H1 (cell line): ENCODE measurements at regions not wholly inside any gene's neighbourhood (a gene's known extent, or its start where the extent isn't known, plus 50 kb on each side); places are given as distances from the start of the nearest gene placed in this dataset.

ENCODE experiments used
- CTCF ChIA-PET: fragments of 300-600 bp; sonication (Branson Sonifier 250); formaldehyde crosslinking; loops from one replicate; lab custom pipeline; 2021; ENCODE audit not compliant: partially characterized antibody; lab: Charles Lee
- POLR2A ChIA-PET: fragments of 300-600 bp; sonication (Branson Sonifier 250); formaldehyde crosslinking; loops from one replicate; lab custom pipeline; 2021; ENCODE audit warnings: inconsistent platforms; ENCODE audit not compliant: partially characterized antibody; lab: Charles Lee
- DNase-seq, 2 experiments: peaks; one replicate each; pipeline versions ENCODE4 v3.0.0 to v3.0.0-alpha.2; 2010 to 2022; ENCODE audit warnings: low spot score in 2 of 2, low read depth in 1 of 2, mixed read lengths in 1 of 2
- FAIRE-seq: peaks from 2 replicates; lab custom pipeline; 2011; peaks lifted over from hg19 to GRCh38; lab: Jason Lieb, UNC
- H2AFZ ChIP-seq: 2 replicates; pipeline ENCODE4 v1.8.1; 2012; ENCODE audit warnings: low read length, inconsistent platforms
- H2AK5ac ChIP-seq: 2 replicates; pipeline ENCODE4 v1.6.1; 2013; ENCODE audit warnings: low read depth, low read length
- H2BK120ac ChIP-seq: replicated peaks from 2 replicates; pipeline ENCODE3; 2013; ENCODE audit warnings: low read depth, low read length, inconsistent platforms
- H2BK12ac ChIP-seq: 2 replicates; pipeline ENCODE4 v1.6.1; 2013; ENCODE audit warnings: low read depth, low read length
- H2BK15ac ChIP-seq: 2 replicates; pipeline ENCODE4 v1.6.1; 2013; ENCODE audit warnings: low read length
- H2BK20ac ChIP-seq: 2 replicates; pipeline ENCODE4 v1.6.1; 2013; ENCODE audit warnings: low read length
- H2BK5ac ChIP-seq: 2 replicates; pipeline ENCODE4 v1.6.1; 2013; ENCODE audit warnings: low read depth, low read length
- H3K14ac ChIP-seq: 2 replicates; pipeline ENCODE4 v1.6.1; 2013; ENCODE audit warnings: inconsistent platforms; ENCODE audit not compliant: insufficient read length
- H3K18ac ChIP-seq: 2 replicates; pipeline ENCODE4 v1.6.1; 2013; ENCODE audit warnings: low read length; ENCODE audit errors: extremely low read depth
- H3K23ac ChIP-seq: 2 replicates; pipeline ENCODE4 v1.6.1; 2013; ENCODE audit warnings: inconsistent platforms; ENCODE audit not compliant: insufficient read length
- H3K23me2 ChIP-seq: 2 replicates; pipeline ENCODE4 v1.6.1; 2013; ENCODE audit warnings: low read depth, low read length
- H3K27ac ChIP-seq: 2 replicates; pipeline ENCODE4 v1.6.1; 2011; ENCODE audit warnings: low read depth, low read length, inconsistent platforms
- H3K27me3 ChIP-seq, 4 experiments: replicated peaks in 1 of 4; 1 replicate in 1 of 4; 2 replicates in 3 of 4; pipeline versions ENCODE4 v1.6.1 to v1.8.1; 2011 to 2013; ENCODE audit warnings: low read length in 3 of 4, mild to moderate bottlenecking in 3 of 4, inconsistent platforms in 2 of 4, mixed read lengths in 2 of 4, moderate library complexity in 1 of 4; ENCODE audit not compliant: control insufficient read depth in 3 of 4, insufficient read depth in 3 of 4; ENCODE audit errors: extremely low read depth in 1 of 4
- H3K36me3 ChIP-seq, 4 experiments: 2 replicates each; pipeline versions ENCODE4 v1.6.1 to v1.8.1; 2011 to 2013; ENCODE audit warnings: mild to moderate bottlenecking in 4 of 4, low read length in 3 of 4, moderate library complexity in 2 of 4, control low read depth in 1 of 4, inconsistent platforms in 1 of 4; ENCODE audit not compliant: insufficient read depth in 4 of 4, control insufficient read depth in 2 of 4
- H3K4ac ChIP-seq: replicated peaks from 2 replicates; pipeline ENCODE3; 2013; ENCODE audit warnings: low read length, low read depth, mixed read lengths, inconsistent platforms; ENCODE audit not compliant: insufficient read length
- H3K4me1 ChIP-seq, 4 experiments: replicated peaks in 1 of 4; 1 replicate in 1 of 4; 2 replicates in 3 of 4; pipeline versions ENCODE4 v1.6.1 to v1.8.1; 2011 to 2013; ENCODE audit warnings: low read length in 3 of 4, inconsistent platforms in 2 of 4, mixed read lengths in 1 of 4; ENCODE audit not compliant: insufficient read depth in 4 of 4, control insufficient read depth in 3 of 4
- H3K4me2 ChIP-seq, 2 experiments: 2 replicates each; pipeline versions ENCODE4 v1.6.1 to v1.8.1; 2011 to 2013; ENCODE audit warnings: low read depth in 2 of 2, low read length in 2 of 2, control low read depth in 1 of 2, inconsistent platforms in 1 of 2, mild to moderate bottlenecking in 1 of 2; ENCODE audit not compliant: insufficient read depth in 1 of 2
- H3K4me3 ChIP-seq, 4 experiments: fragments of 200-600, 300-600 bp in 1 of 4; sonication (generic), shearing (Covaris generic), sonication (Bioruptor Twin) in 1 of 4; 2 replicates each; pipeline versions ENCODE4 v1.5.1 to v1.8.1; 2011 to 2016; ENCODE audit warnings: low read length in 4 of 4, low read depth in 3 of 4, control low read depth in 2 of 4, inconsistent platforms in 2 of 4, mild to moderate bottlenecking in 2 of 4, mixed read lengths in 1 of 4, moderate library complexity in 1 of 4; ENCODE audit not compliant: insufficient read depth in 2 of 4; ENCODE audit errors: extremely low read depth in 1 of 4
- H3K56ac ChIP-seq: replicated peaks from 2 replicates; pipeline ENCODE3; 2013; ENCODE audit warnings: low read depth, mild to moderate bottlenecking, mixed read lengths, low read length, inconsistent platforms; ENCODE audit not compliant: insufficient read length
- H3K79me1 ChIP-seq: 2 replicates; pipeline ENCODE4 v1.6.1; 2013; ENCODE audit warnings: low read depth, low read length, control low read depth
- H3K79me2 ChIP-seq, 2 experiments: 2 replicates each; pipeline versions ENCODE4 v1.6.1 to v1.8.1; 2012 to 2013; ENCODE audit warnings: low read length in 2 of 2, mild to moderate bottlenecking in 2 of 2, inconsistent platforms in 1 of 2; ENCODE audit not compliant: insufficient read depth in 2 of 2, control insufficient read depth in 1 of 2
- H3K9ac ChIP-seq, 4 experiments: replicated peaks in 1 of 4; 1 replicate in 1 of 4; 2 replicates in 3 of 4; pipeline versions ENCODE4 v1.6.1 to v1.8.1; 2011 to 2013; ENCODE audit warnings: low read depth in 3 of 4, low read length in 3 of 4, control low read depth in 2 of 4, mild to moderate bottlenecking in 2 of 4, moderate library complexity in 2 of 4, inconsistent platforms in 1 of 4; ENCODE audit errors: extremely low read depth in 1 of 4
- H3K9me3 ChIP-seq, 2 experiments: 2 replicates each; pipeline versions ENCODE4 v1.6.1 to v1.8.1; 2012 to 2013; ENCODE audit warnings: mild to moderate bottlenecking in 2 of 2, moderate library complexity in 2 of 2, control low read depth in 1 of 2, inconsistent platforms in 1 of 2, low read depth in 1 of 2, low read length in 1 of 2, mixed read lengths in 1 of 2; ENCODE audit not compliant: insufficient read depth in 2 of 2
- H4K20me1 ChIP-seq, 2 experiments: replicated peaks in 1 of 2; 2 replicates each; pipeline versions ENCODE3 to v1.8.1; 2011 to 2013; ENCODE audit warnings: inconsistent platforms in 2 of 2, low read length in 2 of 2, mild to moderate bottlenecking in 1 of 2; ENCODE audit not compliant: insufficient read depth in 2 of 2, control insufficient read depth in 1 of 2
- H4K5ac ChIP-seq: 2 replicates; pipeline ENCODE4 v1.6.1; 2013; ENCODE audit warnings: low read length, low read depth, mixed read lengths, inconsistent platforms; ENCODE audit not compliant: insufficient read length
- H4K8ac ChIP-seq: 2 replicates; pipeline ENCODE4 v1.8.0; 2013; ENCODE audit warnings: mild to moderate bottlenecking, moderate library complexity, low read length, inconsistent platforms; ENCODE audit not compliant: insufficient read depth; ENCODE audit errors: extremely low read depth
- H4K91ac ChIP-seq: replicated peaks from 2 replicates; pipeline ENCODE3; 2013; ENCODE audit warnings: low read length, mixed read lengths, inconsistent platforms; ENCODE audit not compliant: insufficient read length
- ASH2L ChIP-seq: fragments of 200-600, 300-600 bp; sonication (generic); IDR thresholded peaks from one replicate; pipeline ENCODE4 v1.7.1; 2017; ENCODE audit warnings: low read length
- CHD1 ChIP-seq: IDR thresholded peaks from 2 replicates; pipeline ENCODE4 v1.6.1; 2012; ENCODE audit warnings: low read depth, low read length, improper control_type of control experiment
- CTCF ChIP-seq, 3 experiments: IDR thresholded peaks; 1 replicate in 2 of 3; 2 replicates in 1 of 3; pipeline versions ENCODE4 v1.5.1 to v1.6.1; 2011; ENCODE audit warnings: low read length in 3 of 3, mild to moderate bottlenecking in 3 of 3, inconsistent platforms in 2 of 3, low read depth in 1 of 3, moderate library complexity in 1 of 3; ENCODE audit not compliant: insufficient read depth in 1 of 3; ENCODE audit errors: control extremely low read depth in 1 of 3
- HDAC6 ChIP-seq: IDR thresholded peaks from one replicate; pipeline ENCODE4 v1.7.1; 2012; ENCODE audit warnings: low read depth, mild to moderate bottlenecking, inconsistent platforms, low read length, moderate library complexity
- KDM1A ChIP-seq: fragments of 200-600, 300-600 bp; sonication (generic); IDR thresholded peaks from 2 replicates; pipeline ENCODE4 v1.7.1; 2016; ENCODE audit warnings: mild to moderate bottlenecking, low read length, borderline replicate concordance
- MAFK ChIP-seq: IDR thresholded peaks from 2 replicates; pipeline ENCODE4 v1.6.1; 2012; ENCODE audit warnings: low read depth, mild to moderate bottlenecking, improper control_type of control experiment, low read length
- RAD21 ChIP-seq, 2 experiments: IDR thresholded peaks in 1 of 2; conservative IDR thresholded peaks in 1 of 2; 2 replicates each; pipeline ENCODE4 v1.6.1; 2011; ENCODE audit warnings: low read depth in 2 of 2, low read length in 2 of 2, improper control_type of control experiment in 1 of 2, inconsistent platforms in 1 of 2, mild to moderate bottlenecking in 1 of 2, moderate library complexity in 1 of 2
- SP2 ChIP-seq: IDR thresholded peaks from 2 replicates; pipeline ENCODE4 v1.6.1; 2012; ENCODE audit warnings: mild to moderate bottlenecking, low read length, inconsistent platforms
- USF2 ChIP-seq: IDR thresholded peaks from 2 replicates; pipeline ENCODE4 v1.6.1; 2011; ENCODE audit warnings: low read length, improper control_type of control experiment
- WGBS, 2 experiments: shearing (Covaris generic) in 1 of 2; methylation state at CpG; one replicate each; pipeline versions ENCODE4 v1.1.6 to v1.1.7; 2013 to 2015; ENCODE audit warnings: low lambda C conversion rate in 2 of 2, mixed read lengths in 2 of 2, inconsistent platforms in 1 of 2, low coverage in 1 of 2, missing lambda C conversion rate in 1 of 2; ENCODE audit not compliant: insufficient replicate concordance in 2 of 2, insufficient coverage in 1 of 2, insufficient read length in 1 of 2; ENCODE audit errors: extremely low coverage in 1 of 2, missing lambda C conversion rate in 1 of 2; 5-methylcytosine and 5-hydroxymethylcytosine counted together

GRCh38 chr5:114223866-114224265 is 138.0 kb upstream of the KCNN2 start:
- H4K8ac ChIP-seq, result no peak overlapping the region
- no peaks in the 10 kb centered on the region for H3K79me2 ChIP-seq
- FAIRE-seq, result no peak
- H3K4ac ChIP-seq, result no peak overlapping the region
- TF ChIP-seq MAFK (no peak), ASH2L (no peak), CHD1 (no peak), HDAC6 (no peak), SP2 (no peak), RAD21 (IDR thresholded peaks at IDR 0.05 in 1 of 2, conservative IDR thresholded peaks at IDR 0.05 in 1 of 2; ENCODE audit: low read depth in 2 of 2, low read length in 2 of 2) (peak; percentile 29 to 48), KDM1A (no peak), CTCF (IDR thresholded peaks at IDR 0.05; ENCODE audit: control extremely low read depth in 1 of 3, insufficient read depth in 1 of 3, low read depth in 1 of 3, low read length in 3 of 3) (peak in 2 of 3 experiments; percentile 41 to 59; a peak in 2 of 4 replicates), USF2 (no peak)
- WGBS, 2 experiments, result 80% methylated on average over 1 of the region's 1 CpG; no CpG with 5 or more reads in 1 of the 2 experiments
- no peak overlapping the region for H3K18ac ChIP-seq
- H4K20me1 ChIP-seq, result no peaks in the 10 kb centered on the region
- no peak overlapping the region for H3K56ac ChIP-seq
- H2AFZ ChIP-seq, result 0 out of 2 replicates have a peak overlapping the region, but pooled peaks have one; percentile 40
- H4K5ac ChIP-seq, result no peak overlapping the region
- H3K23me2 ChIP-seq, result no peaks in the 10 kb centered on the region
- H2BK15ac ChIP-seq, result no peak overlapping the region
- no peak overlapping the region for H2BK120ac ChIP-seq
- H3K27ac ChIP-seq, result no peak overlapping the region
- H3K79me1 ChIP-seq, result no peaks in the 10 kb centered on the region
- ChIA-PET CTCF (interaction anchor here (0.7 to 4.1 kb wide), 26 partner anchors 10 to 589 kb away, joined by 3 to 28 read pairs (median 3); no protein-coding TSS in a partner anchor), POLR2A (interaction anchor here (1.5 kb wide), 1 partner anchor 14 kb away, joined by 3 read pairs; no protein-coding TSS in a partner anchor)
- H3K9ac ChIP-seq, result no peak overlapping the region
- H4K91ac ChIP-seq, result no peak overlapping the region
- H3K4me3 ChIP-seq, result no peak overlapping the region
- H3K9me3 ChIP-seq, result no peaks in the 10 kb centered on the region
- H3K14ac ChIP-seq, result no peak overlapping the region
- H2BK12ac ChIP-seq, result no peak overlapping the region
- no peak overlapping the region for H3K23ac ChIP-seq
- H3K4me2 ChIP-seq, result no peak overlapping the region
- H3K36me3 ChIP-seq, result no peaks in the 10 kb centered on the region
- H3K27me3 ChIP-seq, result no peaks in the 10 kb centered on the region
- H3K4me1 ChIP-seq, result no peaks in the 10 kb centered on the region
- no peak overlapping the region for H2AK5ac ChIP-seq
- no peak for DNase-seq
- no peak overlapping the region for H2BK5ac ChIP-seq
- no peak overlapping the region for H2BK20ac ChIP-seq
